Non-pigmented ciliary epithelial cell (primary cell): ENCODE measurements at regions not wholly inside any gene's neighbourhood (a gene's known extent, or its start where the extent isn't known, plus 50 kb on each side); places are given as distances from the start of the nearest gene placed in this dataset.
"Not testable (repeated sequence)": the region's sequence is repeated elsewhere in the genome, so short reads cannot be mapped to it uniquely, and the experiment has no call there.

Source experiments
- DNase-seq: peaks from one replicate; pipeline ENCODE4 v3.0.0-alpha.2; 2010; ENCODE audit warnings: low read depth

DNA sequence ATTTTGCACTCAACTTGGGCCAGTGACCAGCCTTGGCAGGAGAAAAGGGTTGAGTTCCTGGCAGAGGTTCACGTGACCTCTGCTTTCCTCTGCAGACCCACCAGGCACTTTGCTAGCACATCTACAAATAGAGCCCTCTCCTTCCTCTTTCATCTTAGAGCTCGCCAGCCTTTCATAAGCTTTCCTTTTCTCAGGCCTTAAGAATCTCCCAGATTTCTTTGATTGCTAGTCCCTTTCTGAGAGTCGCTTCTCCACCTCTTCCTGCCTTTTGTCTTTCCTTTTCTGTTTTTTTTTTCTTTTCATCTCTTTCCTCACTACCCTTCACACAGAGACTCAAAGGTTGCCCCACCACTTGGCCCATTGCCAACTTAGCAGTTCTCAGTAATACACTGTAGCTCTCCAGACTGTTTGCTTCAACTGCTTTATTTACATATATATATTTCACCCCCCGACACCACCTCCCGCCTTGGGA is 375.7 kb upstream of the SPRY2 start:
- no peak for DNase-seq

DNA sequence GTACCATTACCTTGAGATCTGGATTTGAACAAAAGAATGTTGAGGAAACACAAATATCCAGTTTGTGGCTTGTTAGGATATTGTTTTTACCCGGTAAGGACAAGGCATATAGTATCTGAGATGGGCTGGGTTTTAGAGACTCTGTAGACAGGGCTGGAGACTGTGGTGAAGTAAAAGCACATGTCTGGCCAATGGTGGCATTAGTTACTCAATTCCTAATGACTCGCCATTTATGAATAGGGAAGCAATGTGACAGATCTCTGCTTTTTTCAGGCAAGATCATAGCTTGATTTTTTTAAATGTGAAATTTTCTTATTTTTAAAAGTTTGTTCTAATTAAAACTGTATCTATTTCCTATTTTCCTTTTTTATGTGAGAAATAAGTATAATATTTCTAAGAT is 371.1 kb upstream of the SPRY2 start:
- no peak for DNase-seq

DNA sequence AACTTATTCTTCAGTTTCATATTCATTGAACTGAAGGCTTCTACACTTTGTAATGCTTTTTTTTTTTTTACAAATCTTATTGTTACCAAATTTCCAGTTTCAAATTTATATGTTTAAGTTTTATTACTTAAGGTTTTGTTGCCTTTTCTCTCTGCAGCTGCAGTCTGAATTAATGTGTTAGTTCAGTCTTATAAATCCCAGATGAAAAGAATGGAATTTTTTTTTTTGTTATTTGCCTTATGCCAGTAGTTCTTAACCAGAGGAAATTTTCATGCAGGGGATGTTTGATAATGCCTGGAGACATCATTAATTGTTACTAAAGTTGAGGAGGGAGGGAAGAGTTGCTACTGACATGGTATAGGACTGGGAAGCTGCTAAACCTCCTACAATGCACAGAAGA is 367.9 kb upstream of the SPRY2 start:
- DNase-seq: no peak

DNA sequence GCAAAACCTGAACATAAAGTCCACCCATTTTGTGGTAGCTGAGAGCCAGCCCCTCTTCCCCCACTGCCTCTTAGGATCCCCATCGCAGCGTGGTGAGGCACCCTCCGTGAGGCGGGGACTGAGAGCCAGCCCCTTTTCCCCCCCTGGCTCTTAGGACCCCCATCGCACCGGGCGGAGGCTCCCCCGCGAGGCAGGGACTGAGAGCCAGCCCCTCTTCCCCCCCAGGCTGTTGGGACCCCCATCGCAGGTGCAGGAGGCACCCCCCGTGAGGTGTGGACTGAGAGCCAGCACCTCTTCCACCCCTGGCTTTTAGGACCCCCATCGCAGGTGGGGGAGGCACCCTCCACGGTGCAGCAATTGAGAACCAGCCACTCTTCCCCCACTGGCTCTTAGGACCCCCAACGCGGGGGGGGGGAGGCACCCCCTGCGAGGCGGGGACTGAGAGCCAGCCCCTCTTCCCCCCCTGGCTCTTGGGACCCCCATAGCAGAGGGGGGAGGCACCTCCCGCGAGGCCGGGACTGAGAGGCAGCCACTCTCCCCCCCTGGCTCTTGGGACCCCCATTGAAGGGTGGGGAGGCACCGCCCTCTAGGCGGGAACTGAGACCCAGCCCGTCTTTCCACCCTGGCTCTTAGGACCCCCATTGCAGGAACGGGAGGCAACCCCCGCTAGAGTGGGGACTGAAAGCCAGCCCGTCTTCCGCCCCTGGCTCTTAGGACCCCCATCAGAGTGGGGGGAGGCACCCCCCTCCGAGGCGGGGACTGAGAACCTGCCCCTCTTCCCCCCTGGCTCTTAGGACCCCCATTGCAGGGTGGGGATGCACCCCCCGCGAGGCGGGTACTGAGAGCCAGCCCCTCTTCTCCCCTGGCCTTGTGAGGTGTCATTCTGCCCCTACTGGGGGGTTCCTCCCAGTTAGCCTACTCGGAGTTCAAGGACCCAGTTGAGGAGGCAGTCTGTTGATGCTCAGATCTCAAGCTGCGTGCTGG is 366.4 kb upstream of the SPRY2 start:
- no peak for DNase-seq

DNA sequence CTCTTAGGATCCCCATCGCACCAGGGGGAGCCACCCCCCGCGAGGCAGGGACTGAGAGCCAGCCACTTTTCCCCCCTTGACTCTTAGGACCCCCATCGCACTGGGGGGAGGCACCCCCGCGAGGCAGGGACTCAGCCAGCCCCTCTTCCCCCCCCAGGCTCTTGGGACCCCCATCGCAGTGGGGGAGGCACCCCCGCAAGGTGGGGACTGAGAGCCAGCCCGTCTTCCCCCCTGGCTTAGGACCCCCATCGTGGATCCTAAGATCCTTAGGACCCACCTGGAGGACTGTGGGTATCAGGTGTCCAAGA is 365.2 kb upstream of the SPRY2 start:
- no peak for DNase-seq

DNA sequence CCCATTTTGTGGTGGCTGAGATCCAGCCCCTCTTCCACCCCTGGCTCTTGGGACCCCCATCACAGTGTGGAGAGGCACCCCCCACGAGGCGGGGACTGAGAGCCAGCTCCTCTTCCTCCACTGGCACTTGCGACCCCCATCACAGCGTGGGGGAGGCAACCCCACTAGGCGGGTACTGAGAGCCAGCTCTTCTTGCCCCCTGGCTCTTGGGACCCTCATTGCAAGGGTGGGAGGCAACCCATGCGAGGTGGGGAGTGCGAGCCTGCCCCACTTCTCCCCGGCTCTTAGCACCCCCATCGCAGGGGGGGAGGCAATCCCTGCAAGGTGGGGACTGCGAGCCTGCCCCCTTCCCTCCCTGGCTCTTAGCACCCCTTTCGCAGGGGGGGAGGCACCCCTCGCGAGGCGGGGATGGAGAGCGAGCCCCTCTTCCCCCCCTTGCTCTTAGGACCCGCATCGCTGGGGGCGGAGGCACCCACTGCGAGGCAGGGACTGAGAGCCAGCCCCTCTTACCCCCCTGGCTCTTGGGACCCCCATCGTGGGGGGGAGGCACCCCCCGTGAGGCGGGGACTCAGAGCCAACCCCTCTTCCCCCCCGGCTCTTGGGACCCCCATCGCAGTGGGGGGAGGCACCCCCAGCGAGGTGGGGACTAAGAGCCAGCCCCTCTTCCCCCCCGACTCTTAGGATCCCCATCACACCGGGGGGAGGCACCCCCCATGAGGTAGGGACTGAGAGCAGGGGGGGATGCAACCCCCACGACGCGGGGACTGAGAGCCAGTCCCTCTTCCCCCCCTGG is 364.6 kb upstream of the SPRY2 start:
- no peak for DNase-seq

DNA sequence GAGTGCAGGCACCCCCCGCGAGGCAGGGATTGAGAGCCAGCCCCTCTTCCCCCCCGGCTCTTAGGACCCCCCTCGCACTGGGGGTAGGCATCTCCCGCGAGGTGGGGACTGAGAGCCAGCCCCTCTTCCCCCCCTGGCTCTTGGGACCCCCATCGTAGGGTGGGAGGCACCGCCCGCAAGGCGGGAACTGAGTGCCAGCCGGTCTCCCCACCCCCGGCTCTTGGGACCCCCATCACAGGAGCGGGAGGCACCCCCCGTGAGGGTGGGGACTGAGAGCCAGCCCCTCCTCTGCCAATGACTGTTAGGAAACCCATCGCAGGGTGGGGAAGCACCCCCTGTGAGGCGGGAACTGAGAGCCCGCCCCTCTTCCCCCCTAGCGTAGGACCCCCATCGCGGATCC is 363.4 kb upstream of the SPRY2 start:
- DNase-seq: no peak

DNA sequence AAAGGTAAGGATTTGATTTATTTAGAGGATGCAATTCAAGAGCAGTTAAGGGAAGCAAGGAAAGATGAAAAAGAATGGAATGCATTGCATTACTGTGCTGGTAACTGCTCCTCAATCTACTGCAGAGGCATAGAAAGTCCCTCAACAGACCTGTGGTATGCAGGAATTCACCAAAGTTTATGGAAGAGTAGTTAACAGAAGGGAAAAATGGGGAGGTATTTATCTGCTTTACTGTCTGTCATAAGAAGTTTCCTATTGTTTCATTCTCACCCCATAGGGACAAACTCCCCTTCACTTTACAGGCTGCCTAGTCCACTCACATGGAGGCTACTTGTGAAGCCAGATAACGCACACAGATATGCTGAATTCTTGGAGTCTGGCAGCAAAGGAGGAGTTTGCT is 354.9 kb upstream of the SPRY2 start:
- no peak for DNase-seq

DNA sequence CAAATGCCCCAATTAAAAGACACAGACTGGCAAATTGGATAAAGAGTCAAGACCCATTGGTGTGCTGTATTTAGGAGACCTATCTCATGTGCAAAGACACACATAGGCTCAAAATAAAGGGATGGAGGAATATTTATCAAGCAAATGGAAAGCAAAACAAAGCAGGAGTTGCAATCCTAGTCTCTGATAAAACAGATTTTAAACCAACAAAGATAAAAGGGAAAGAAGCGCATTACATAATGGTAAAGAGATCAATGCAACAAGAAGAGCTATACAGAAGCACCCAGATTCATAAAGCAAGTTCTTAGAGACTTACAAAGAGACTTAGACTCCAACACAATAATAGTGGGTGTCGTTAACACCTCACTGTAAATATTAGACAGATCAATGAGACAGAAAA is 350.9 kb upstream of the SPRY2 start:
- DNase-seq: not testable (repeated sequence)

DNA sequence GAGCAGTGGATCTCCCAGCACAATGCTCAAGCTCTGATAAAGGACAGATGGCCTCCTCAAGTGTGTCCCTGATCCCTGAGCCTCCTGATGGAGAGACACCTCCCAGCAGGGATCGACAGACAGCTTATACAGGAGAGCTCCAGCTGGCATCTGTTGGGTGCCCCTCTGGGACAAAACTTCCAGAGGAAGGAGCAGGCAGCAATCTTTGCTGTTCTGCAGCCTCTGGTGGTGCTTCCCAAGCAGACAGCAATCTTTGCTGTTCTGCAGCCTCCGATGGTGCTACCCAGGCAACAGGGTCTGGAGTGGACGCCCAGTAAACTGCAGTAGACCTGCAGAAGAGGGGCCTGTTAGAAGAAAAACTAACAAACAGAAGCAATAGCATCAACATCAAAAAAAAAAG is 349.3 kb upstream of the SPRY2 start:
- DNase-seq: no peak

DNA sequence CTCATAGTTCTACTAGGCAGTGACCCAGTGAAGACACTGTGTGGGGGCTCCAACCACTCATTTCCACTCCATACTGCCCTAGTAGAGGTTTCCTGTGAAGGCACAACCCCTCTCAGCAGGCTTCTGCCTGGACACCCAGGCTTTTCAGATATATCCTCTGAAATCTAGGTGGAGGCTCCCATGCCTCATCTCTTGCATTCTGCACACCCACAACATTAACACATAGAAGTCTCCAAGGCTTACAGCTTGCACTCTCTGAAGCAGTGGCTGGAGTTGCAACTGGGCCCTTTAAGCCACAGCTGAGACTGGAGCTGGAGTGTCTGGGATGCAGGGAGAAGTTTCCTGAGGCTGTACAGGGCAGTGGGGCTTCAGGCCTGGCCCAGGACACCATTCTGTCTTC is 347.7 kb upstream of the SPRY2 start:
- DNase-seq: no peak

DNA sequence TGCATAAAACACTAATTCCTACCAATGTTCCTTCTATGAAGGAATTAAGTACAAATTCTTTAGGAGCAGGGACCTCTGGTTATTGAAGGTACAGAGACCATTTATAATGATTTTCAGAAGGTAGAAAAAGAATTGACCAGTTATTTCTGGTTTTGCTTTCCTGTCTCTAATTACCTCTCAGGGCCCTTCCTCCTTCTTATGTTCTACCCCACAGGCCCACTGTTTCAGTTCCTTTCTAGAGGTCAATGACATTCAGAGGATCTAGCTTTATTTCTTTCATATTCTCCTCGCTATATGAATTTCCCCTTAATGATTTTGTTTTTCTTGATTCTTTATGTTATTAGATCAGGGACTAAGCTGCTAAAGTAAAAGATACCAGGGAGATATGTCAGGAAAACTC is 345.0 kb upstream of the SPRY2 start:
- DNase-seq: no peak

DNA sequence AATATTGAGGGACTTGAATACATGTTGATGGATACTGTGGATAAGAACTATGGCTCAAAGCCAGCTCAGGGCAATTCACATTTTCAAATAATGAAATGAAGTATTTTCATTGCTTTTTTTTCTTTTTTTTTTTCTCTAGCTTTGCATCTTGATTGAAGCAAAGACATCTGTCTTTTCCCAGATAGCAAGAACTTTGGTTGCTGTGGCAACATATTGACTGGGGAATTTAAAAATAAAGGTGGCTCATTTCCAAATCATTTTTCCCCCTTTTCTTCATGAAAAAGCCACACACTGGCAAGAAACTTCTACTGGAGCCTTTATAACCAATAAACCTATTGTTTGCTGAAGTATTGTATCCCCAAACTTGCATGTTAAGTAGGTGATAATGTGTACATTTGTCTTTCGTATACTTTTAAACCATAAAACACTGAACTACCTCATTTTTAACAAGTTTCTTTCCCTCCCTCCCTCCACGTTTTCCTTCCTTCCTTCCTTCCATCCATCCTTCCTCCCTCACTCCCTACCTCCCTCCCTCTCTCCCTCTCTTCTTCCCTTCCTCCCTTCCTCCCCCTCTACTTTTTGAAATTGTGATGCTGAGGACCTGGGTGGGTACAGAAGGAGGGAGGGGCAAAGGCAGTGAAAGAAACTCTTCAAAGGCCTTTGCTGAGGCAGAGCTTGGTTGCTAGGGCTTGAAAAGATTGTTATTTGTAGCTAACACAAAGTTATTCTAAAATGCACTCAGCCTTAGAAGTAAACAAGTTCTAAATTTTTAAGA is 343.5 kb upstream of the SPRY2 start:
- no peak for DNase-seq

DNA sequence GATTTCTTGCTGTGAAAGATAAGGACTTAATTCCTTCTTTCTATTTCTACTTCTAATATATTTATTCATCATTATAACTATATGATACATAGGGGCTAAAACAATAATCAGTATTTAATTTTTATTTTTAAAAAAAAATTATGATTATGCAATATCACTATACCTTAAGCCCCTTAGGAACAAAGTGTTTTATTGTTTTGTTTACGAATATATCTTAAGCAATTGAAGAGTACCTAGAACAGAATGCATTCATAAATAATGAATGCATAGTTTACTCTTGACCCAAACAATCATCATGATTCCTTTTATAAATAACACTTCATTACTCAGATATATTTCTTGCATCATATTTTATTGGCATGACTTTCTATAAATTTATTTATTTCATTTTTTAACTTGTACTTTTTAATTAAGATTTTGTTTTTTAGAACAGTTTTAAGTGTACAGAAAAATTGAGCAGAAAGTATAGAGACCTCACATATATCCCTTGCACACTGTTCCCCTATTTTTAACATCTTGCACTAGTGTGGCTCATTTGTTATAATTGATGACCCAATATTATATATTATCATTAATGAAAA is 339.9 kb upstream of the SPRY2 start:
- DNase-seq: no peak

DNA sequence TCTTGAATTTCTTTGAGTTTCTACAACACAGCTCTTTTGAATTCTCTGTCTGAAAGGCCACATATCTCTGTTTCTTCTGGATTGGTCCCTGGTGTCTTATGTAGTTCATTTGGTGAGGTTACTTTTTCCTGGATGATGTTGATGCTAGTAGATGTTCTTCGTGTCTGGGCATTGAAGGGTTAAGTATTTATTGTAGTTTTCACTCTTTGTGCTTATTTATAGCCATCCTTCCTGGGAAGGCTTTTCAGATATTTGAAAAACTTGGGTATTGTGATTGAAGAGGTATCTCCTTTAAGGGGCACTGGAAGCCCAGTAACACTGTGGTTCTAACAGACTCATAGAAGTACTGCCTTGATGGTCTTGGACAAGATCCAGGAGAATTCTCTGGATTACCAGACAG is 338.5 kb upstream of the SPRY2 start:
- no peak for DNase-seq

DNA sequence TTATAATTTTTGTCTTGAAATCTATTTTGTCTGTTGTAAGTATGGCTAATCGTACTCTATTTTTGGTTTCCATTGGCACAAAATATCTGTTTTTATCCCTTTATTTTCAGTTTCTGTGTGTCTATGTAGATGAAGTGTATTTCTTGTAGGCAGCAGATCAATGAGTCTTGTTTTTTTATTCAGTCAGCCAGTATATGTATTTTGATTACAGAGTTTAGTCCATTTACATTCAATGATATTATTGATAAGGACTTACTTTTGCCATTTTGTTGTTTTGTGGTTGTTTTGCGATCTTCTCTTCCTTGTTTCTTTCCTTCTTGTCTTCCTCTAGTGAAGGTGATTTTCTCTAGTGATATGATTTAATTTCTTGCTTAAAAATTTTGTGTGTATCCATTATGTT is 336.3 kb upstream of the SPRY2 start:
- DNase-seq: no peak

DNA sequence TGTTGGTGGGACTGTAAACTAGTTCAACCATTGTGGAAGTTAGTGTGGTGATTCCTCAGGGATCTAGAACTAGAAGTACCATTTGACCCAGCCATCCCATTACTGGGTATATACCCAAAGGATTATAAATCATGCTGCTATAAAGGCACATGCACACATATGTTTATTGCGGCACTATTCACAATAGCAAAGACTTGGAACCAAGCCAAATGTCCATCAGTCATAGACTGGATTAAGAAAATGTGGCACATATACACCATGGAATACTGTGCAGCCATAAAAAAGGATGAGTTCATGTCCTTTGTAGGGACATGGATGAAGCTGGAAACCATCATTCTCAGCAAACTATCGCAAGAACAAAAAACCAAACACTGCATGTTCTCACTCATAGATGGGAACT is 334.5 kb upstream of the SPRY2 start:
- DNase-seq: not testable (repeated sequence)

DNA sequence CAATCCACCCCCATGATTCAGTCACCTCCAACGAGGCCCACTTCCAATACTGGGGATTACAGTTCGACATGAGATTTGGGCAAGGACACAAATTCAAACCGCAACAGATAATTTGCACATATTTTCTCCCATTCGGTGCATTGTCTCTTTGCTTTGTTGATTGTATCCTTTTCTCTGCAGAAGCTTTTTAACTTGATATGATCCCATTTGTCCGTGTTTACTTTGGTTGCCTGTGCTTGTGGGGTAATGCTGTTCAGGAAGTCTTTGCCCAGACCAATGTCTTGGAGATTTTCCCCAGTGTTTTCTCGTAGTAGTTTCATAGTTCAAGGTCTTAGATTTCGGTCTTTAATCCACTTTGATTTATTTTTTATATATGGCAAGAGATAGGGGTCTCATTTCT is 330.8 kb upstream of the SPRY2 start:
- DNase-seq: no peak

DNA sequence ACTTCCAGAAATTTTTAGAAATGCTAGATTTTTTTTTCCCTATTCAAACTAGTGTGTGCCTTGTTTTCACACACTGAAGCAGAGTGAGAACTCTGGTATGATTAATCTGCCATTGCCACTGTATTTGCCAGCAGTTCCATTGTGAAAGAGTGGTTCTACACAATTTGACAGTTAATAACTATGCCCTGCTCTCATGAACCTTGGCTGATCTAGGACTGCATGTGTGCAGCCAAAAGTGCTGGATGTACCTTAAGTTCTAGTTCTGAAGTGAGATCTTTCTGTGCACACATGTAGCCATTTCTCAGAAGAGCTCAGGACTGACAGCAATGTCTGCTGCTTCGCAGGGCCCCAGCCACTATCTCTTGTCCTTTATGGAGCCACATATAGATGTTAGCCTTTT is 328.2 kb upstream of the SPRY2 start:
- no peak for DNase-seq

DNA sequence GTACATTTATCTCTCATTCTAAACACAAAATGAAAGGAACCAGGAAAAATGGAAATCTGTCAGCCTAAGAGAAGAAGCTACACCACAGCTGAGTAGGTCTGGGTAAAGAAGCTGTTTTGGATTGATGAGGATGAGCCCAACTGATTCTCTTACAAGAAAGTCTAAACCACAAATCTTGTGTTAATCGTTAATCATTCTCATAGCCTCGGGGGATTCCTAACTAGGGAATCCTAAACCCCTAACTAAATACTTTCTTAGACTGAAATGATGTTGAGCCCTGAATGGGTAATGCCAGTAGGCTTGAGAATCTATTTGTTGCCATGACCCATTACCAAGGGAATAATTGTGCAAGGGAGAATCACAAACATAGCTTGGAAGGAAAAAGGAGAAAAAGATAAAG is 327.5 kb upstream of the SPRY2 start:
- no peak for DNase-seq

DNA sequence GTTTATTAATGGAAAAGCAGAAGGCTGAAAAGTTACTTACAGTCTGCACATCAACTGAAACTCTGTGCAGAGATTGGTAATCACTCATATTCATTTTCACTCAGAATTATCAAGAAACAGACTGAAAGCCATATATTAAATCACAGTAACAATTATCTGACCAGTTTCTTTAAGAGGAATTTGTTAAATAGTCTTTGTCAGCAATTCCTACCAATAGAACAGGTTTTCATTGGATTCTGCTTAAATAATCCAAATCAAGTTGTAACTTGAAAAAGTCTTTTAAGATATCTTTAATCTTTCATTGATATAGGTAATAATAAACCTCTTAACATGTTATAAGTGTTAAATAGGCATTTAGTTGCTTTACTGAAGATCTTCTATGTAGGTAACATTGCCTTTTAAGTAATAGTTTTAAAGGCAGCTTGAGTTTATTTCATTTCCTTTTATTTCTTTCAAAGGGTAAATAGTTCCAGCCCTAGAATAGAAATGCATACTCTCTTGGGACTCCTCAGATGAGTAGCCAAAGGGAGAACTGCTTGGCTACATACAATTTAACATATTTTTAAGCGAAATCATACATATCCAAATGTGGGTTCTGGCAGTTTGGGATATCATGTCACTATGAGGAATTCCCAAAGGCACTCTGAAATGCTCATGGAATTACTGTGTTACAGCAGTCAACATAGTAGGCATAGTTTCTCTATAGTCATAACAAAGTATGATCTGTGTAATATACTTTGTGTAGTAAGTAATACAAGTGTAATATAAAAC is 326.0 kb upstream of the SPRY2 start:
- DNase-seq: no peak
